Activated T-cell treated with anti-CD3 and anti-CD28 coated beads, Interleukin-2, amount 50 U/mL, for 72 hours (primary cell): ENCODE measurements at regions not wholly inside any gene's neighbourhood (a gene's known extent, or its start where the extent isn't known, plus 50 kb on each side); places are given as distances from the start of the nearest gene placed in this dataset.

Experiments
- ATAC-seq, 2 donors: fragments of 150-1000 bp; cut with Tn5 transposase; replicated peaks in 1 of 2; 2 replicates each; pipeline ENCODE4 v1.10.0; 2021; ENCODE audit warnings: moderate library complexity in 2 of 2, mild to moderate bottlenecking in 1 of 2
- DNase-seq, 2 donors: peaks; one replicate each; pipeline ENCODE4 v3.0.0; 2021 to 2022; ENCODE audit warnings: mixed read lengths in 1 of 2
- H3K27ac Mint-ChIP-seq: one replicate; pipeline ENCODE4 v1.8.0; 2022; ENCODE audit warnings: mild to moderate bottlenecking, moderate library complexity, mixed read lengths
- H3K27me3 Mint-ChIP-seq: one replicate; pipeline ENCODE4 v1.8.0; 2022; ENCODE audit warnings: low read depth, mixed read lengths
- H3K36me3 Mint-ChIP-seq, 2 donors: one replicate each; pipeline ENCODE4 v1.8.0; 2022; ENCODE audit warnings: mixed read lengths in 2 of 2, mild to moderate bottlenecking in 1 of 2; ENCODE audit not compliant: insufficient read depth in 2 of 2
- H3K4me1 Mint-ChIP-seq: one replicate; pipeline ENCODE4 v1.8.0; 2022; ENCODE audit warnings: low read depth, mixed read lengths
- H3K4me3 Mint-ChIP-seq, 2 donors: one replicate each; pipeline ENCODE4 v1.8.0; 2022; ENCODE audit warnings: mild to moderate bottlenecking in 2 of 2, mixed read lengths in 2 of 2, moderate library complexity in 2 of 2
- H3K9me3 Mint-ChIP-seq, 2 donors: one replicate each; pipeline ENCODE4 v1.8.0; 2022; ENCODE audit warnings: mixed read lengths in 2 of 2

GRCh38 chr6:8831366-8832152 is 396.2 kb upstream of the SLC35B3 start:
- DNase-seq (no peak), ATAC-seq (no peak)
- H3K36me3 Mint-ChIP-seq = peaks cover 0 to 2% of the 10 kb centered on the region in 2 donors
- H3K9me3 Mint-ChIP-seq = peaks cover 4 to 5% of the 10 kb centered on the region in 2 donors
- no peaks in the 10 kb centered on the region for H3K4me1 Mint-ChIP-seq
- no peaks in the 10 kb centered on the region for H3K27me3 Mint-ChIP-seq
- no peak overlapping the region for H3K27ac Mint-ChIP-seq
- no peak overlapping the region for H3K4me3 Mint-ChIP-seq

- DNase-seq (no peak), ATAC-seq (no peak)
- Mint-ChIP-seq H3K9me3 (peaks cover 5 to 10% of the 10 kb centered on the region in 2 donors), H3K4me3 (no peak overlapping the region), H3K36me3 (peaks cover 0 to 2% of the 10 kb centered on the region in 2 donors), H3K4me1 (no peaks in the 10 kb centered on the region), H3K27me3 (no peaks in the 10 kb centered on the region), H3K27ac (no peak overlapping the region)
Observed at GRCh38 chr6:8830794-8831193, 395.4 kb upstream of the SLC35B3 start.

- Mint-ChIP-seq H3K36me3 (peaks cover 0 to 2% of the 10 kb centered on the region in 2 donors), H3K27ac (no peak overlapping the region), H3K9me3 (peaks cover 5 to 10% of the 10 kb centered on the region in 2 donors), H3K4me3 (no peak overlapping the region), H3K27me3 (no peaks in the 10 kb centered on the region), H3K4me1 (no peaks in the 10 kb centered on the region)
- DNase-seq (no peak), ATAC-seq (no peak)
Observed at GRCh38 chr6:8829796-8830195, 394.5 kb upstream of the SLC35B3 start.

GRCh38 chr6:8829296-8829695 is 394.0 kb upstream of the SLC35B3 start:
- no peak overlapping the region for H3K4me3 Mint-ChIP-seq
- no peaks in the 10 kb centered on the region for H3K4me1 Mint-ChIP-seq
- ATAC-seq = no peak
- peaks cover 5 to 10% of the 10 kb centered on the region in 2 donors for H3K9me3 Mint-ChIP-seq
- DNase-seq = no peak
- H3K27ac Mint-ChIP-seq = no peak overlapping the region
- H3K27me3 Mint-ChIP-seq = no peaks in the 10 kb centered on the region
- H3K36me3 Mint-ChIP-seq = peaks cover 0 to 2% of the 10 kb centered on the region in 2 donors

GRCh38 chr6:8828376-8828775 is 393.0 kb upstream of the SLC35B3 start:
- H3K9me3 Mint-ChIP-seq = peaks cover 5 to 10% of the 10 kb centered on the region in 2 donors
- no peak overlapping the region for H3K4me3 Mint-ChIP-seq
- peaks cover 0 to 2% of the 10 kb centered on the region in 2 donors for H3K36me3 Mint-ChIP-seq
- H3K27ac Mint-ChIP-seq = no peak overlapping the region
- DNase-seq (no peak), ATAC-seq (no peak)
- H3K27me3 Mint-ChIP-seq = no peaks in the 10 kb centered on the region
- H3K4me1 Mint-ChIP-seq = no peaks in the 10 kb centered on the region

- Mint-ChIP-seq H3K27ac (no peak overlapping the region), H3K36me3 (peaks cover 0 to 2% of the 10 kb centered on the region in 2 donors), H3K27me3 (no peaks in the 10 kb centered on the region), H3K4me1 (no peaks in the 10 kb centered on the region), H3K4me3 (no peak overlapping the region), H3K9me3 (peaks cover 5 to 8% of the 10 kb centered on the region in 2 donors)
- DNase-seq (no peak), ATAC-seq (no peak)
Observed at GRCh38 chr6:8825726-8826125, 390.4 kb upstream of the SLC35B3 start.

GRCh38 chr6:8821981-8822381 is 386.6 kb upstream of the SLC35B3 start:
- Mint-ChIP-seq H3K36me3 (no peaks in the 10 kb centered on the region), H3K4me3 (no peak overlapping the region), H3K27ac (no peak overlapping the region), H3K9me3 (peaks cover 0 to 8% of the 10 kb centered on the region in 2 donors), H3K27me3 (no peaks in the 10 kb centered on the region), H3K4me1 (no peaks in the 10 kb centered on the region)
- ATAC-seq (no peak), DNase-seq (no peak)

GRCh38 chr6:8820313-8820712 is 385.0 kb upstream of the SLC35B3 start:
- Mint-ChIP-seq H3K4me1 (no peaks in the 10 kb centered on the region), H3K27ac (no peak overlapping the region), H3K27me3 (no peaks in the 10 kb centered on the region), H3K9me3 (no peaks in the 10 kb centered on the region), H3K4me3 (no peak overlapping the region), H3K36me3 (no peaks in the 10 kb centered on the region)
- DNase-seq (no peak), ATAC-seq (no peak)

- no peak overlapping the region for H3K27ac Mint-ChIP-seq
- ATAC-seq (no peak), DNase-seq (no peak)
- no peaks in the 10 kb centered on the region for H3K36me3 Mint-ChIP-seq
- no peaks in the 10 kb centered on the region for H3K9me3 Mint-ChIP-seq
- H3K27me3 Mint-ChIP-seq = no peaks in the 10 kb centered on the region
- no peaks in the 10 kb centered on the region for H3K4me1 Mint-ChIP-seq
- no peak overlapping the region for H3K4me3 Mint-ChIP-seq
Observed at GRCh38 chr6:8819446-8819845, 384.1 kb upstream of the SLC35B3 start.

- Mint-ChIP-seq H3K4me3 (no peak overlapping the region), H3K27me3 (no peaks in the 10 kb centered on the region), H3K9me3 (peaks cover 0 to 2% of the 10 kb centered on the region in 2 donors), H3K36me3 (no peaks in the 10 kb centered on the region), H3K4me1 (no peaks in the 10 kb centered on the region), H3K27ac (no peak overlapping the region)
- ATAC-seq = no peak
- no peak for DNase-seq
Observed at GRCh38 chr6:8814440-8815000, 379.2 kb upstream of the SLC35B3 start.

GRCh38 chr6:8810325-8810724 is 375.0 kb upstream of the SLC35B3 start:
- Mint-ChIP-seq H3K27me3 (no peaks in the 10 kb centered on the region), H3K36me3 (no peaks in the 10 kb centered on the region), H3K4me1 (no peaks in the 10 kb centered on the region), H3K27ac (no peak overlapping the region), H3K9me3 (peaks cover 5 to 8% of the 10 kb centered on the region in 2 donors), H3K4me3 (no peak overlapping the region)
- DNase-seq (no peak), ATAC-seq (no peak)

GRCh38 chr6:8809662-8810061 is 374.3 kb upstream of the SLC35B3 start:
- no peak overlapping the region for H3K27ac Mint-ChIP-seq
- no peaks in the 10 kb centered on the region for H3K36me3 Mint-ChIP-seq
- peaks cover 5 to 8% of the 10 kb centered on the region in 2 donors for H3K9me3 Mint-ChIP-seq
- H3K4me3 Mint-ChIP-seq = no peak overlapping the region
- no peaks in the 10 kb centered on the region for H3K27me3 Mint-ChIP-seq
- no peak for ATAC-seq
- H3K4me1 Mint-ChIP-seq = no peaks in the 10 kb centered on the region
- DNase-seq = no peak

- peaks cover 11 to 14% of the 10 kb centered on the region in 2 donors for H3K9me3 Mint-ChIP-seq
- H3K27ac Mint-ChIP-seq = no peak overlapping the region
- no peak for ATAC-seq
- no peaks in the 10 kb centered on the region for H3K27me3 Mint-ChIP-seq
- H3K4me3 Mint-ChIP-seq = no peak overlapping the region
- H3K36me3 Mint-ChIP-seq = peaks cover 0 to 3% of the 10 kb centered on the region in 2 donors
- no peaks in the 10 kb centered on the region for H3K4me1 Mint-ChIP-seq
- DNase-seq = no peak
Observed at GRCh38 chr6:8803181-8803760, 367.9 kb upstream of the SLC35B3 start.
